NCI-H524 (cell line): ENCODE measurements at regions not wholly inside any gene's neighbourhood (a gene's known extent, or its start where the extent isn't known, plus 50 kb on each side); places are given as distances from the start of the nearest gene placed in this dataset.

Experiments
- DNase-seq, 2 experiments: peaks; one replicate each; lab custom pipeline; 2025; lab: John Stamatoyannopoulos, UW

GRCh38 chr20:21033817-21034216 lies 72.3 kb downstream of the LINC00237 start:
- no peak for DNase-seq

GRCh38 chr20:21031666-21032065 lies 74.5 kb downstream of the LINC00237 start:
- DNase-seq: no peak

- DNase-seq: no peak
These were observed 76.8 kb downstream of the LINC00237 start for GRCh38 chr20:21029341-21029740.

GRCh38 chr20:21028921-21029320 lies 77.2 kb downstream of the LINC00237 start:
- DNase-seq: no peak

- no peak for DNase-seq
These were observed 77.7 kb downstream of the LINC00237 start for GRCh38 chr20:21028436-21028835.

GRCh38 chr20:21027569-21027968 lies 78.6 kb downstream of the LINC00237 start:
- DNase-seq: peak; percentile 10 to 20

- DNase-seq: no peak
These were observed 79.2 kb downstream of the LINC00237 start for GRCh38 chr20:21026951-21027350.

GRCh38 chr20:21024420-21024819 lies 81.7 kb downstream of the LINC00237 start:
- no peak for DNase-seq

- no peak for DNase-seq
These were observed 83.2 kb downstream of the LINC00237 start for GRCh38 chr20:21022925-21023324.

GRCh38 chr20:21021472-21021790 lies 84.7 kb downstream of the LINC00237 start:
- DNase-seq: no peak

- no peak for DNase-seq
These were observed 85.3 kb downstream of the LINC00237 start for GRCh38 chr20:21020659-21021471.

GRCh38 chr20:21019814-21020658 lies 86.1 kb downstream of the LINC00237 start:
- no peak for DNase-seq

GRCh38 chr20:21019468-21019813 lies 86.7 kb downstream of the LINC00237 start:
- no peak for DNase-seq

- DNase-seq: no peak
These were observed 87.6 kb downstream of the LINC00237 start for GRCh38 chr20:21018576-21018975.

- no peak for DNase-seq
These were observed 88.6 kb downstream of the LINC00237 start for GRCh38 chr20:21017528-21018085.

- DNase-seq: no peak
These were observed 89.4 kb downstream of the LINC00237 start for GRCh38 chr20:21016751-21017150.

GRCh38 chr20:21014528-21014927 lies 91.6 kb downstream of the LINC00237 start:
- no peak for DNase-seq

GRCh38 chr20:21008951-21009350 lies 97.2 kb downstream of the LINC00237 start:
- no peak for DNase-seq

- DNase-seq: no peak
These were observed 99.5 kb downstream of the LINC00237 start for GRCh38 chr20:21006611-21007010.

GRCh38 chr20:21004386-21005076 lies 101.6 kb downstream of the LINC00237 start:
- DNase-seq: no peak

GRCh38 chr20:21003902-21004301 lies 102.3 kb downstream of the LINC00237 start:
- no peak for DNase-seq

GRCh38 chr20:21002486-21002885 lies 103.7 kb downstream of the LINC00237 start:
- no peak for DNase-seq
